GM12874 (cell line): ENCODE measurements at regions not wholly inside any gene's neighbourhood (a gene's known extent, or its start where the extent isn't known, plus 50 kb on each side); places are given as distances from the start of the nearest gene placed in this dataset.

Source experiments
- TF ChIP-seq, protein P1 (sequence below): IDR thresholded peaks from 2 replicates; pipeline ENCODE4 v1.5.1; 2011; ENCODE audit warnings: low read depth, mild to moderate bottlenecking, control low read depth, low read length, moderate library complexity; ENCODE audit not compliant: insufficient read depth

DNA sequence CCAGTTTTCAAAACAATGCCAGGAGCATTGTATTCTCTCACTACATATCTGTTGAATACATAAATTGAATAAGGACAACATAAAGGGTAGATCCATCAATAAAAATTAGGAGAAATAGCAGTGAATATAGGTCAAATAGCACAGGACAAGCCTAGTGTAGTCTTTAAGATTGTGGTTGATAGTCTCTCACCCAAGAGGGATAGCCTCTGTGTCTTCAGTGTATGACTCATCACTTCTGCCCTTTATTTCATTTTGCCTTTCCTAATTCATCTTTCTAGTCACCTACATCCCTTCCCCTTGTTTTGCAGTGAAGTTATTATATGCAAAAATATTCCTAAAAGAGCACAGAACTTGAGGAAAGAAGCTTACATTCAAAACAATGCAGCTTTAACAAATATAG lies 335.0 kb upstream of the TUSC1 start:
- TF ChIP-seq, protein P1, sequence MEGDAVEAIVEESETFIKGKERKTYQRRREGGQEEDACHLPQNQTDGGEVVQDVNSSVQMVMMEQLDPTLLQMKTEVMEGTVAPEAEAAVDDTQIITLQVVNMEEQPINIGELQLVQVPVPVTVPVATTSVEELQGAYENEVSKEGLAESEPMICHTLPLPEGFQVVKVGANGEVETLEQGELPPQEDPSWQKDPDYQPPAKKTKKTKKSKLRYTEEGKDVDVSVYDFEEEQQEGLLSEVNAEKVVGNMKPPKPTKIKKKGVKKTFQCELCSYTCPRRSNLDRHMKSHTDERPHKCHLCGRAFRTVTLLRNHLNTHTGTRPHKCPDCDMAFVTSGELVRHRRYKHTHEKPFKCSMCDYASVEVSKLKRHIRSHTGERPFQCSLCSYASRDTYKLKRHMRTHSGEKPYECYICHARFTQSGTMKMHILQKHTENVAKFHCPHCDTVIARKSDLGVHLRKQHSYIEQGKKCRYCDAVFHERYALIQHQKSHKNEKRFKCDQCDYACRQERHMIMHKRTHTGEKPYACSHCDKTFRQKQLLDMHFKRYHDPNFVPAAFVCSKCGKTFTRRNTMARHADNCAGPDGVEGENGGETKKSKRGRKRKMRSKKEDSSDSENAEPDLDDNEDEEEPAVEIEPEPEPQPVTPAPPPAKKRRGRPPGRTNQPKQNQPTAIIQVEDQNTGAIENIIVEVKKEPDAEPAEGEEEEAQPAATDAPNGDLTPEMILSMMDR = no peak

DNA sequence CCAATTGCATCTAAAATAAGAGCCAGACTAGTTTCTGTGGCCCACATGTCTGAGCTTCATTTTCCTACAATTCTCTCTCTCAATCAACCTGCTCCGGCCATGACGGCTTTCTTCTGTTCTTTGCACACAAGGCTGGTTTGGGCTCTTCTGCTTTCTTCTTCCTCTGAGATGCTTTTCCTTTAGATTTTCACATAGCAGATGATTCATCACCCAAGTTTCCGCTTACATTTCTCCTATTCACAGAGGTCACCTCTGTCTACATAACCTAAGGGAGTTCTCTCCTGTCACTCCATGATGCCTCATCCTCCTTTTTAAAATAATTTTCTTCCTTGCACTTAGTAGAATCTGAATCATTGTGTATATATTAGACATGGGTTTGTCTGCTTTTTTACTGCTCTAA lies 334.6 kb upstream of the TUSC1 start:
- TF ChIP-seq, protein P1 = no peak

DNA sequence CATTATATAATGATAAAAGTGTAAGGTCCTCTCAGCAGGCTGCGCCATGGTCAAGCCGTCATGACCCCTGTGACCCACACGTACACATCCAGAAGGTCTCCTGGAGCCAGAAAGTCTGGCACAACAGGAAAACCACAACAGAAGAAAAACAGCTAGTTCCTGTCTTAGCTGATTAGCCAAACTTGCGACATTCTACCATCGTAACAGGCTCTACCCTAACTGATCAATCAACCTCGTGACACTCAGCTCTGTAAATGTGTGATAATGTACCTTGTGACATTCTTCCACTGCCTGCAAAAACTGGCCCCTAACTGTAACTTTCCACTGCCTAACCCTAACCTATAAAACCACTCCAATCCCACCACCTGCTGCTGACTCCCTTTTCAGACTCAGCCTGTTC lies 316.4 kb upstream of the TUSC1 start:
- TF ChIP-seq, protein P1 = no peak

DNA sequence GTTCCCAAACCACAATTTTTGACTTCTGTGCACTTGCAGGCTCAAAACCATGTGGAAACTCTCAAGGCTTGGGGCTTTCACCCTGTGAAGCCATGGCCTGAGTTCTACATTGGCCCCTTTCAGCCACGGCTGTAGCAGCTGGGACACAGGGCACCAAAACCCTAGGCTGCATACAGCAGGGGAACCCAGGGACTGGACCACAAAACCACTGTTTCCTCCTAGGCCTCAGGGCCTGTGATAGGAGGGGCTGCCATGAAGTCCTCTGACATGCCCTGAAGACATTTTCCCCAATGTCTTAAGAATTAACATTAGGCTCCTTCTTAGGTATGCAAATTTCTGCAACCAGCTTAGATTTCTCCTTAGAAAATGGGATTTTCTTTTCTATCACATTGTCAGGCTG lies 312.1 kb upstream of the TUSC1 start:
- TF ChIP-seq, protein P1 = no peak

DNA sequence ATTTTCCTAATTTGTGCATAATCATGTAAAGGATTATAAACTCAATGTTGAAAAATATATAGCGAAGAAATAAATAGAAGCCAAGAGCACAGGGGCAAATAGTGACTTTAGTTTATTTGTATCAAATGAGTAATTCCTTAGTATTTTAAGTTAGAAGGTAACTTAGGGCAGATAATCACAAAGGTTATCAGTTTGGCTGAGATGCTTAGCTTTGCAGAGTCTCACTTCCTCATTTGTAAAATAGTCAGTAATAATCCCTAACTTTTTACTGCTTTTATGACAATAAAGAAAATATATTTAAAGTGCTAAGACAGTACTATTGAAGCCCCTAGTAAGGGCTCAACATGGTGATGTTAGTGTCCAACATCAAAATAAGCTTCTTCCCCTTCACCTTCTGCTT lies 297.4 kb upstream of the TUSC1 start:
- TF ChIP-seq, protein P1 = no peak

DNA sequence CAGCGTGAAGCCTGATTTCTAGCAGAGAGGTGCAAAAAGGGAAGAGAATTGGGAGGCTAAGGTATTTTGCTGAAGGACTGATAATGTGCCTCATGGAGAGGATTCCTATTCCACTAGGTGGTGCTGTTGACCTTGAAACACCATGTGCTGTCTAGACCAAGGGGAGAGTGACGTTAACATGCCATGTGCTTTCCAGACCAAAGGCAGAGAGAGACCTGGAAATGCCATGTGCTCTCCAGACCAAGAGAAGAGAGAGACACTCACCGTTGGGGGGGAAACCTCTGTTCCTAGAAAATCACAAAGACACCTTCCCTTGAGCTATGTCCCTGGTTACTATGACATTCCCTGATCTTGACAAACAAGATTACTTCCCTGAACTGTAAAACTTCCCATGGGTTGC lies 286.0 kb upstream of the TUSC1 start:
- TF ChIP-seq, protein P1 = peak; percentile 54

DNA sequence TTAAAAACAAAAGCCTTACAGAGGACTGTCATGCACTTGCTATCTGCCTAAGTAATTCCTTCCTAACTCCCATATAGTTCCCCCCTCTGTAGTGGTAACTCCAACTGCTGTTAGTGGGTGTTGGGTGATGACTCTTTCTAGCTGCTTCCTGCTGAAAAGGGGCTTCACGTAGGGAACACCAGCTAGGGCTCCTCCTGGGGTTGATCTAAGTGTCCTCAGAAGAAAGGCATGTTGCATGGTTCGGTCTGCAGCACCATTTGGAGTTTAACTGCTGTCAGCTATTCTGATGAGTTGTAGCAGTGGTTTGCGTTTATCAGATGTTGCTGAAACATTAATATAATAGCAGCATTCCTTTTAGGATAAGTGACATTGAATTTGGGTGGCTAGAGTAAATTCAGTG lies 281.9 kb upstream of the TUSC1 start:
- TF ChIP-seq, protein P1 = no peak

DNA sequence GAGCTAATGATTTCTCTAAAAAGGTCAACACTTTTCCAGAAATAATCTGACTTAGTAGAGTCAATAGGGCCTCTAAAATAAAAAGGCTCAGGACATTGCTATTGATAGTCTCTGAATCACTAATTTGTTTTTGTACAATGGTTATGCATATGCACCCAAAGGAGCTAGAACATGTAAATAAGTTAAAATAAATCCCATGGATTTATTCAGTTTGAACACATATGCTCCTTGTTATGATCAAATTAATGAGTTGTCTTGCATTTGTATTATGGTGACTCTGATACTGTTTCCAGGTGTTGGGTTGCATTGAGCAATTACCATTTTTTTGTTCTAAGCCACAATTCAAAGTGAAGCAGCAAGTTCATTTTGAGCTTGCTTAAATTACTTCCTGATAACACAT lies 276.0 kb upstream of the TUSC1 start:
- TF ChIP-seq, protein P1 = no peak
